DOHH2 (cell line): ENCODE measurements at regions not wholly inside any gene's neighbourhood (a gene's known extent, or its start where the extent isn't known, plus 50 kb on each side); places are given as distances from the start of the nearest gene placed in this dataset.
A peak's percentile ranks its signal among the peaks of the same experiment; 100 is the strongest.

Experiments
- CTCF ChIP-seq: fragments of 200-600 bp; sonication (generic); IDR thresholded peaks from one replicate; pipeline ENCODE4 v1.5.1; 2014; ENCODE audit warnings: antibody characterized with exemption, mild to moderate bottlenecking, low read depth, low read length; ENCODE audit not compliant: poor library complexity, severe bottlenecking
- EZH2phosphoT487 ChIP-seq: fragments of 200-600 bp; sonication (generic); IDR thresholded peaks from 2 replicates; pipeline ENCODE4 v1.6.1; 2017; ENCODE audit warnings: borderline replicate concordance, mild to moderate bottlenecking, antibody characterized with exemption, low read length, moderate library complexity, mixed read lengths

GRCh38 chr15:93997071-93997658 lies 234.2 kb upstream of the MCTP2 start:
- TF ChIP-seq CTCF = peak; percentile 64
- TF ChIP-seq EZH2phosphoT487 = no peak
